ENCODE measurements at regions not wholly inside any gene's neighbourhood (a gene's known extent, or its start where the extent isn't known, plus 50 kb on each side); places are given as distances from the start of the nearest gene placed in this dataset.
A peak's percentile ranks its signal among the peaks of the same experiment; 100 is the strongest.

GRCh38 chr17:79152636-79153035 is 78.0 kb downstream of the ENGASE start:
- no peak for DNase-seq

- peak; percentile 34 for DNase-seq
Measured at GRCh38 chr17:79152110-79152509, 77.5 kb downstream of the ENGASE start.

GRCh38 chr17:79150799-79151198 is 76.2 kb downstream of the ENGASE start:
- no peak for DNase-seq

- no peak for DNase-seq
Measured at GRCh38 chr17:79150035-79150733, 75.6 kb downstream of the ENGASE start.

- DNase-seq, result no peak
Measured at GRCh38 chr17:79148584-79148983, 74.0 kb downstream of the ENGASE start.

GRCh38 chr17:79147746-79148506 is 73.3 kb downstream of the ENGASE start:
- no peak for DNase-seq

- DNase-seq, result no peak
Measured at GRCh38 chr17:79146562-79146961, 71.9 kb downstream of the ENGASE start.

GRCh38 chr17:79145548-79145947 is 70.9 kb downstream of the ENGASE start:
- DNase-seq, result no peak

- no peak for DNase-seq
Measured at GRCh38 chr17:79144133-79144532, 69.5 kb downstream of the ENGASE start.

GRCh38 chr17:79142375-79142774 is 67.8 kb downstream of the ENGASE start:
- no peak for DNase-seq

GRCh38 chr17:79141578-79142355 is 67.1 kb downstream of the ENGASE start:
- peak; percentile 47 for DNase-seq

- no peak for DNase-seq
Measured at GRCh38 chr17:79138826-79139225, 64.2 kb downstream of the ENGASE start.

GRCh38 chr17:79137789-79138165 is 63.2 kb downstream of the ENGASE start:
- DNase-seq, result no peak

GRCh38 chr17:79137015-79137788 is 62.6 kb downstream of the ENGASE start:
- no peak for DNase-seq

GRCh38 chr17:79136596-79136995 is 62.0 kb downstream of the ENGASE start:
- DNase-seq, result no peak
